IMR-90 (cell line): ENCODE measurements at regions not wholly inside any gene's neighbourhood (a gene's known extent, or its start where the extent isn't known, plus 50 kb on each side); places are given as distances from the start of the nearest gene placed in this dataset.
"Not testable (repeated sequence)": the region's sequence is repeated elsewhere in the genome, so short reads cannot be mapped to it uniquely, and the experiment has no call there.

Experiments used
- CTCF ChIP-seq: conservative IDR thresholded peaks from 2 replicates; pipeline ENCODE4 v1.5.1; 2012; ENCODE audit warnings: mild to moderate bottlenecking, low read depth, low read length, improper control_type of control experiment
- MXI1 ChIP-seq: IDR thresholded peaks from 2 replicates; pipeline ENCODE4 v1.6.1; 2012; ENCODE audit warnings: low read depth, mild to moderate bottlenecking, low read length, moderate library complexity, borderline replicate concordance
- USF2 ChIP-seq: fragments of 150-350 bp; IDR thresholded peaks from 2 replicates; pipeline ENCODE4 v1.6.1; 2017; ENCODE audit warnings: mild to moderate bottlenecking, antibody characterized with exemption, low read length, low read depth

DNA sequence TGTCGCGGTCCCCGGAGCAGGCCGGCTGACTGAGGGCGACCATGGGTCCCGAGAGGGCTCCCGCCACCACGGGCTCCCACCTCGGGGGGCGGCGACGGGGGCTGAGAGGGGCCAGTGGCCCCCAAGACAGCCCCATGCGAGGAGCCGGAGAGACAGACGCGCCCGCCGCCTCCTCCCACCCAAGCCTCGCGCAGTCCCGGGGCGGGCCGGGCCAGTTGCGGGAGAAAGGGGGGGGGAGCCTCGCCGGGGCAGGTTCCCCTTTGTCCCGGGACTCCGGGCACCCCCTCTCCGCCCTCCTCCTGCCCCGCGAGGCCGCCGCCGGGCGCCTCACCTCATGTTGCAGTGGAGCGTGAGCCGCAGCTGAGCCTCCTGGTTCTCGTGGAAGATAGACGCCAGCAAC lies 60.8 kb downstream of the GOLGA8K start:
- TF ChIP-seq CTCF, MXI1, USF2: not testable (repeated sequence)
